ENCODE measurements at regions not wholly inside any gene's neighbourhood (a gene's known extent, or its start where the extent isn't known, plus 50 kb on each side); places are given as distances from the start of the nearest gene placed in this dataset.

GRCh38 chr4:119946359-119946758 lies 120.3 kb downstream of the MAD2L1 start:
- no peak for DNase-seq (ENCODE audit: insufficient read length, low spot score)
- no peak for TF ChIP-seq CTCF (IDR thresholded peaks at IDR 0.05; ENCODE audit: insufficient read depth, missing control alignments)
- FAIRE-seq = no peak

- TF ChIP-seq CTCF (IDR thresholded peaks at IDR 0.05; ENCODE audit: insufficient read depth, missing control alignments) = no peak
- DNase-seq (ENCODE audit: insufficient read length, low spot score) (no peak), FAIRE-seq (no peak)
Observed at GRCh38 chr4:119942806-119943205, 123.8 kb downstream of the MAD2L1 start.

- FAIRE-seq (no peak), DNase-seq (ENCODE audit: insufficient read length, low spot score) (no peak)
- TF ChIP-seq CTCF (IDR thresholded peaks at IDR 0.05; ENCODE audit: insufficient read depth, missing control alignments) = no peak
Observed at GRCh38 chr4:119940557-119940956, 126.1 kb downstream of the MAD2L1 start.

GRCh38 chr4:119939071-119939995 lies 127.3 kb downstream of the MAD2L1 start:
- FAIRE-seq (no peak), DNase-seq (ENCODE audit: insufficient read length, low spot score) (no peak)
- no peak for TF ChIP-seq CTCF (IDR thresholded peaks at IDR 0.05; ENCODE audit: insufficient read depth, missing control alignments)

- DNase-seq (ENCODE audit: insufficient read length, low spot score) (no peak), FAIRE-seq (no peak)
- TF ChIP-seq CTCF (IDR thresholded peaks at IDR 0.05; ENCODE audit: insufficient read depth, missing control alignments) = no peak
Observed at GRCh38 chr4:119937746-119938145, 128.9 kb downstream of the MAD2L1 start.

- no peak for FAIRE-seq
- DNase-seq (ENCODE audit: insufficient read length, low spot score) = no peak
- no peak for TF ChIP-seq CTCF (IDR thresholded peaks at IDR 0.05; ENCODE audit: insufficient read depth, missing control alignments)
Observed at GRCh38 chr4:119933606-119934005, 133.0 kb downstream of the MAD2L1 start.

- no peak for TF ChIP-seq CTCF (IDR thresholded peaks at IDR 0.05; ENCODE audit: insufficient read depth, missing control alignments)
- FAIRE-seq (no peak), DNase-seq (ENCODE audit: insufficient read length, low spot score) (no peak)
Observed at GRCh38 chr4:119932277-119932676, 134.4 kb downstream of the MAD2L1 start.

Data from D721Med (cell line).